ENCODE measurements at regions not wholly inside any gene's neighbourhood (a gene's known extent, or its start where the extent isn't known, plus 50 kb on each side); places are given as distances from the start of the nearest gene placed in this dataset.

DNA sequence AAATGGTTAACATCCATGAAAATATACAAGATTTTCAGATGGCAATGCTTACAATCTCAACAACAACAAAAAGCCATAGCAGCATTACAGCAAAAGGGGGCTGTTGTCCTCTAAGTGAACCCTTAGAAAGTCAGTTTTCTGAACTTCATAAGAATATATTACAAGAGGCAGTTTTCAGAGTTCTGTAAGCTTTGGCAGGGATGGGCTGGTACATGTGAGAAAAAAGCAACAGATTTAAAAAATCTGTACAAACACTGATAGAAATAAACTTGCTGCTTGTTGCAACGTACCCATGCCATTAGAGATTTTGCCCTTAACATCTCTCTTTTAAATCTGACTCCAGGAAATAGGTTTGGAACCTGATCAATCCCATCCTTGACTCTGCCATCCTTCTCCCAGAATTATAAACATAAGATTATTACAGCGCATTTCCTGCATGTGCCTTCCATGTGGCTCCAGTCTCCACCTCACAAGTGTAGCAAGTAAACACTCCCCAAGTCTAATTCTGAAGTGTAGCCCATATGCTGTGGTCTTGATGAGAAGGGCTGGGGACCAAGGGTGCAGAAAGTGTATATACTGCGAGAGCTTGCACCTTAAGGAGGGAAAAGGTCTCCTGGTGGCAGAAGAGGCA is 101.4 kb upstream of the TSPAN2 start:
- H3K36me3 Mint-ChIP-seq: no peaks in the 10 kb centered on the region
- no peaks in the 10 kb centered on the region for H3K27me3 Mint-ChIP-seq
- no peak for ATAC-seq (ENCODE audit: low read depth in 2 of 2)
- no peak overlapping the region for H3K27ac Mint-ChIP-seq
- H3K4me1 Mint-ChIP-seq: no peaks in the 10 kb centered on the region
- Histone ChIP-seq H3K9me3 (ENCODE audit: control insufficient read depth in 2 of 2, low read length in 2 of 2) (no peaks in the 10 kb centered on the region), H3K36me3 (ENCODE audit: control insufficient read depth, insufficient read depth, low read length) (no peaks in the 10 kb centered on the region), H3K4me1 (ENCODE audit: control insufficient read depth, insufficient read depth, low read length, poor library complexity, severe bottlenecking) (no peaks in the 10 kb centered on the region), H3K4me3 (ENCODE audit: low read depth, low read length) (no peak overlapping the region), H3K27ac (ENCODE audit: insufficient read depth, low read length, poor library complexity, severe bottlenecking) (no peak overlapping the region), H3K27me3 (ENCODE audit: control insufficient read depth, insufficient read depth, low read length) (no peaks in the 10 kb centered on the region)
- H3K9me3 Mint-ChIP-seq: peaks cover 0 to 2% (median 0%) of the 10 kb centered on the region in 7 donors
- H3K4me3 Mint-ChIP-seq: no peak overlapping the region
- no peak for DNase-seq

DNA sequence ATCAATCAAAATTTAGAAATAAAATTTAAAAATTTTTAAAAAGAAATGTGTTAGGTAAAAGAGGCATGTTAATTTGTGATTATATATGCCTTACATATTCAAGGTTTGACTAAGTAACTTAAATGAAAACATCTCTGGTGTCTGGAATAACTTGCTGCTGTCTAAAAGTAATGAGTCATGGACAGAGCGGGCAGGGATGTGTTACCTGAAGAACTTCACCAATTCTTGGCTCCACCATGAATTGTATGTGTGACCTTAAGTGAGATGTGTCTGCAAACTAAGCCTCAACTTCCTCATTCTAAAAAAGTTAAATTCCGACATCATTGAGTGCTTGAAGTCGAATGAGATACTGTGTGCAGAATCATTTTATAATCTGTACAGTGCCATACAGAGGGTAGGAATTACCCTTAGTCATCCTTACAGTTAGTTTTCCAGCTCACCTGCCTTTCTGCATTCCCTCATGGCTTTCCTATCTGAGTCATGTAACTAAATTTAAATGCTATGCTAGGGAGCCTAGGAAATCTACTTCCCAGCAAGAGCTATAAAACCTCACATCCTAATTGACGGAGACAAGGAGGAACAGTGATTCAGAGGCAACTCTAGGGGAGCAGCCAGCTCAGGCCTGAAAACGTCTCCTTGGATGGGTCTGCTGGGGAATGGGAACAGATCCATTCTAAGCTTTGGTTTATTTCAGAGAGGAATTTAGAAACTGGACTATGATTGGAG is 100.7 kb upstream of the TSPAN2 start:
- Mint-ChIP-seq H3K27me3 (no peaks in the 10 kb centered on the region), H3K4me3 (no peak overlapping the region), H3K27ac (no peak overlapping the region), H3K36me3 (no peaks in the 10 kb centered on the region), H3K4me1 (peaks cover 0 to 1% (median 0%) of the 10 kb centered on the region in 4 donors), H3K9me3 (peaks cover 0 to 2% (median 0%) of the 10 kb centered on the region in 7 donors)
- Histone ChIP-seq H3K36me3 (ENCODE audit: control insufficient read depth, insufficient read depth, low read length) (no peaks in the 10 kb centered on the region), H3K4me1 (ENCODE audit: control insufficient read depth, insufficient read depth, low read length, poor library complexity, severe bottlenecking) (no peaks in the 10 kb centered on the region), H3K4me3 (ENCODE audit: low read depth, low read length) (no peak overlapping the region), H3K9me3 (ENCODE audit: control insufficient read depth in 2 of 2, low read length in 2 of 2) (no peaks in the 10 kb centered on the region), H3K27me3 (ENCODE audit: control insufficient read depth, insufficient read depth, low read length) (no peaks in the 10 kb centered on the region), H3K27ac (ENCODE audit: insufficient read depth, low read length, poor library complexity, severe bottlenecking) (no peak overlapping the region)
- DNase-seq (no peak), ATAC-seq (ENCODE audit: low read depth in 2 of 2) (no peak)

DNA sequence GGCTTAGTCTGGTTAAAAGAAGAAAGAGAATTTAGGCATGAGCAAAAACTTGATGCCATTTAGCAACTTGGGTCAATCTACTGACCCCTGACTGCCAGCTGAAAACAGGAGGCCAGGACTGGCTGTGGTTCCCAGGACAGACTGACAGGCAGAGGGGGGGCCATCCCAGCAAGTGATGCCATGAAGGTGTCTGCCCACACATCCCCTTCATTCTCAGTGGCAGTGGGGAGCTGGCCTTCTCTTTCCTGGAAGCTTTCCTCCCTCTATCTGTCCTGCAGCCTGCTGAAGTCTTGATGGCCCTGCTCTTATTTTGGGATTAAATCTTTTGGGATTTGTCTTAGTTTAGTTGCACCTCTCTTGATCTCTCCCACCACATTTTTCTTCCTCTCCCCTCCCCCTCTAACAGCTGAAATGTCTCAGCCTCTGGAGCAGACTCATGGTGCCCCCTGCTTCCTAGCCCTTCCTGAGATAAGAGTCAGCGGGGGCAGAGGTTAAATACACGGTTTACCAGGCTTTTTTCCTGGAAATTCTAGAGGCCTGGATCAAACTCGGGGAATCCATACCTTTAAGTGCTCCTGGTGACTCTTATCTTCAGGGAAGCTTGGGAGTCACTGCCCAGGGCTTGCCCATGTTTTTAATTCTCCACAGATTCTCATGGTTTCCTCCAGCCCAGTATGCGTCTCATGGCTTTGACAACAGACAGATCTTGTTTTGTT is 99.5 kb upstream of the TSPAN2 start:
- Histone ChIP-seq H3K27me3 (ENCODE audit: control insufficient read depth, insufficient read depth, low read length) (no peaks in the 10 kb centered on the region), H3K4me3 (ENCODE audit: low read depth, low read length) (no peak overlapping the region), H3K36me3 (ENCODE audit: control insufficient read depth, insufficient read depth, low read length) (no peaks in the 10 kb centered on the region), H3K4me1 (ENCODE audit: control insufficient read depth, insufficient read depth, low read length, poor library complexity, severe bottlenecking) (no peaks in the 10 kb centered on the region), H3K9me3 (ENCODE audit: control insufficient read depth in 2 of 2, low read length in 2 of 2) (no peaks in the 10 kb centered on the region), H3K27ac (ENCODE audit: insufficient read depth, low read length, poor library complexity, severe bottlenecking) (no peak overlapping the region)
- peaks cover 0 to 2% (median 0%) of the 10 kb centered on the region in 4 donors for H3K4me1 Mint-ChIP-seq
- ATAC-seq (ENCODE audit: low read depth in 2 of 2) (no peak), DNase-seq (no peak)
- no peaks in the 10 kb centered on the region for H3K36me3 Mint-ChIP-seq
- H3K9me3 Mint-ChIP-seq: peaks cover 0 to 2% (median 0%) of the 10 kb centered on the region in 7 donors
- no peak overlapping the region for H3K27ac Mint-ChIP-seq
- H3K4me3 Mint-ChIP-seq: no peak overlapping the region
- H3K27me3 Mint-ChIP-seq: no peaks in the 10 kb centered on the region

- Histone ChIP-seq H3K27ac (ENCODE audit: insufficient read depth, low read length, poor library complexity, severe bottlenecking) (no peak overlapping the region), H3K27me3 (ENCODE audit: control insufficient read depth, insufficient read depth, low read length) (no peaks in the 10 kb centered on the region), H3K4me3 (ENCODE audit: low read depth, low read length) (no peak overlapping the region), H3K9me3 (ENCODE audit: control insufficient read depth in 2 of 2, low read length in 2 of 2) (no peaks in the 10 kb centered on the region), H3K36me3 (ENCODE audit: control insufficient read depth, insufficient read depth, low read length) (no peaks in the 10 kb centered on the region), H3K4me1 (ENCODE audit: control insufficient read depth, insufficient read depth, low read length, poor library complexity, severe bottlenecking) (no peaks in the 10 kb centered on the region)
- no peak overlapping the region for H3K27ac Mint-ChIP-seq
- ATAC-seq (ENCODE audit: low read depth in 2 of 2): no peak
- peaks cover 0 to 2% (median 0%) of the 10 kb centered on the region in 4 donors for H3K4me1 Mint-ChIP-seq
- no peak overlapping the region for H3K4me3 Mint-ChIP-seq
- H3K9me3 Mint-ChIP-seq: peaks cover 0 to 2% (median 0%) of the 10 kb centered on the region in 7 donors
- no peak for DNase-seq
- no peaks in the 10 kb centered on the region for H3K27me3 Mint-ChIP-seq
- H3K36me3 Mint-ChIP-seq: no peaks in the 10 kb centered on the region
These were observed 97.5 kb upstream of the TSPAN2 start for GRCh38 chr1:115186711-115187265.

DNA sequence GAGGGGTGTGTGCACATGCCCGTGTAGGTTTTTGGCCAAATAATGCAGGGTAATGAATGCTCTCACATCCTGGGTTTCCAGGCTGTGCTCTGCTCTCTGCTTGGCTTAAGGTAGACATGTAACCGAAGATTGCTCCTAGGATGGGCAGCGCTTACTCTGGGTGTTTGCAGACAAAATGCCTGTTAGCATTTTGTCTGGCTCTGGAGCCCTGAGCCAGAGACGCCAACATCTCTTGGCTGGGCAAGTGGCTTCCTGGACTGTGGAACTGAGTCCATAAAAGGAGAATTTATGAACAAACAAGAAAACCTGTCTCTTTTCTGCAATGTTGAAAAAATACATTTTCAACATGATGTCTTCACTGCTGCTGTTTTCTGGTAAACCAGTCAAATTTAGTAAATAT is 96.0 kb upstream of the TSPAN2 start:
- DNase-seq: no peak
- no peak for ATAC-seq (ENCODE audit: low read depth in 2 of 2)
- Histone ChIP-seq H3K4me3 (ENCODE audit: low read depth, low read length) (no peak overlapping the region), H3K27me3 (ENCODE audit: control insufficient read depth, insufficient read depth, low read length) (no peaks in the 10 kb centered on the region), H3K27ac (ENCODE audit: insufficient read depth, low read length, poor library complexity, severe bottlenecking) (no peak overlapping the region), H3K36me3 (ENCODE audit: control insufficient read depth, insufficient read depth, low read length) (no peaks in the 10 kb centered on the region), H3K4me1 (ENCODE audit: control insufficient read depth, insufficient read depth, low read length, poor library complexity, severe bottlenecking) (no peaks in the 10 kb centered on the region), H3K9me3 (ENCODE audit: control insufficient read depth in 2 of 2, low read length in 2 of 2) (no peaks in the 10 kb centered on the region)
- Mint-ChIP-seq H3K27ac (no peak overlapping the region), H3K4me3 (no peak overlapping the region), H3K4me1 (peaks cover 0 to 2% (median 0%) of the 10 kb centered on the region in 4 donors), H3K36me3 (no peaks in the 10 kb centered on the region), H3K9me3 (peaks cover 0 to 2% (median 0%) of the 10 kb centered on the region in 7 donors), H3K27me3 (no peaks in the 10 kb centered on the region)

- no peaks in the 10 kb centered on the region for H3K4me1 ChIP-seq (ENCODE audit: control insufficient read depth, insufficient read depth, low read length, poor library complexity, severe bottlenecking)
- H3K4me3 ChIP-seq (ENCODE audit: low read depth, low read length): no peak overlapping the region
- Mint-ChIP-seq H3K4me1 (peaks cover 0 to 2% (median 0%) of the 10 kb centered on the region in 4 donors), H3K27ac (no peak overlapping the region), H3K36me3 (no peaks in the 10 kb centered on the region), H3K9me3 (peaks cover 0 to 2% (median 0%) of the 10 kb centered on the region in 7 donors), H3K27me3 (no peaks in the 10 kb centered on the region), H3K4me3 (no peak overlapping the region)
- H3K27ac ChIP-seq (ENCODE audit: insufficient read depth, low read length, poor library complexity, severe bottlenecking): no peak overlapping the region
- no peaks in the 10 kb centered on the region for H3K27me3 ChIP-seq (ENCODE audit: control insufficient read depth, insufficient read depth, low read length)
- DNase-seq: no peak
- no peaks in the 10 kb centered on the region for H3K36me3 ChIP-seq (ENCODE audit: control insufficient read depth, insufficient read depth, low read length)
- no peak for ATAC-seq (ENCODE audit: low read depth in 2 of 2)
- no peaks in the 10 kb centered on the region for H3K9me3 ChIP-seq (ENCODE audit: control insufficient read depth in 2 of 2, low read length in 2 of 2)
These were observed 95.6 kb upstream of the TSPAN2 start for GRCh38 chr1:115184951-115185331.

DNA sequence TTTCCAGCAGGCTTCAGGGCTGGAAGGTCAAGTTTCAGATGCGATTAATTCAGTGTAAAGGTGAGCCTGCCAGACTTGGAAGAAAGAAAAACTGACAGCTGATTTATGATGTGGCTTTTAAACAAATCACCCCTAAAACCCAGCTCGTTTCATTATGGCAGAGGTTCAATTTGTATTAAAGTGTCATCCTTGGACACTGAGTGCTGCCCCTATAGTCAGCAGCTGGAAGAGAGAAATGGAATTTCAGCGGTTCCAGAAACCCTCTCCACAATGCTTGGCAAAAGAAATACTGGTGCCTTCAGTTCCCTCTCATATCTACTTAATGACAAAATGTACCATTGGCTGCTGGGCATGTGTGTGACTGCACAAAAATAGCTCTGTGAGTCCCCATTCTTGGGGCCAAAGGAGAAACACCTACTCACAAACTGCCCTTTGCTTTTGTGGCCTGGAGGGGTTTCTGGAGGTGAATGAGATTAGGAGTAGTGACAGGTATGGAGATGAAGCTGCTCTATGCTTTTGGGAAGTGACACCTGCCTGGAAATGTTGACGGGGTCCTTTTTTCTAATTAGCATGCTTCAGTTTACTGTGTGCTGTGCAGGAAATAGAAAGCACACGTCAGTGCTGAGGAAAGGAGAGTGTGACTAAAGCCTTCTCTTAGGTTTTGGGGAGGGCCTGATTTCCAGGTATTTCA is 95.1 kb upstream of the TSPAN2 start:
- no peaks in the 10 kb centered on the region for H3K27me3 ChIP-seq (ENCODE audit: control insufficient read depth, insufficient read depth, low read length)
- ATAC-seq (ENCODE audit: low read depth in 2 of 2): no peak
- no peak overlapping the region for H3K27ac ChIP-seq (ENCODE audit: insufficient read depth, low read length, poor library complexity, severe bottlenecking)
- H3K27ac Mint-ChIP-seq: no peak overlapping the region
- no peaks in the 10 kb centered on the region for H3K27me3 Mint-ChIP-seq
- no peaks in the 10 kb centered on the region for H3K4me1 ChIP-seq (ENCODE audit: control insufficient read depth, insufficient read depth, low read length, poor library complexity, severe bottlenecking)
- no peak overlapping the region for H3K4me3 Mint-ChIP-seq
- H3K4me1 Mint-ChIP-seq: peaks cover 0 to 2% (median 0%) of the 10 kb centered on the region in 4 donors
- DNase-seq: peak in 1 of 3 donors; percentile 20
- H3K36me3 Mint-ChIP-seq: no peaks in the 10 kb centered on the region
- H3K9me3 ChIP-seq (ENCODE audit: control insufficient read depth in 2 of 2, low read length in 2 of 2): no peaks in the 10 kb centered on the region
- H3K9me3 Mint-ChIP-seq: peaks cover 0 to 2% (median 0%) of the 10 kb centered on the region in 7 donors
- H3K4me3 ChIP-seq (ENCODE audit: low read depth, low read length): no peak overlapping the region
- no peaks in the 10 kb centered on the region for H3K36me3 ChIP-seq (ENCODE audit: control insufficient read depth, insufficient read depth, low read length)
